ENCODE measurements at regions not wholly inside any gene's neighbourhood (a gene's known extent, or its start where the extent isn't known, plus 50 kb on each side); places are given as distances from the start of the nearest gene placed in this dataset.

DNA sequence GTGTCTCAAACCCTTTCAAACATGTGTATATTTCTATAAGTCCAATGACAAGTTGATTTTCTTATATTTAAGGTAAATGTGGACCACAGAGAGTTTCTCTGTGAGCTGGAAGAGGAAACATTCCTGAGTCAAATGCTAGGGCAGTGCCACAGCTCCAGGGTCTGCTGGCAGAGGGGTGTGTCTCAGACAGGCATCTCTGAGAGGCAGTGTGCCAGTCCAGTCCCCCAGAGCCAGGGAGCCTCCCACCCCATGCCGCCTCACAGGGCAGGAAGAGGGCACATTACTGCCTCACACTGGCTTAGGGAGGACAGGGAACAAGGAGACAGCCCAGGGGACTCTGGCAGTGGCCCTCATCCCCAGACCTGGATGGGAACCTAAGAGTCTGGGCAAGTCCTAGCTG lies 120.2 kb downstream of the TENT4A start:
- no peak overlapping the region for H3K27ac Mint-ChIP-seq
- H3K36me3 Mint-ChIP-seq (ENCODE audit: insufficient read depth): no peaks in the 10 kb centered on the region
- peaks cover 11% of the 10 kb centered on the region for H3K4me1 Mint-ChIP-seq (ENCODE audit: low read depth)
- no peak overlapping the region for H3K4me3 Mint-ChIP-seq (ENCODE audit: low read depth)
- DNase-seq (ENCODE audit: low spot score, unreplicated experiment): no peak
- H3K27me3 Mint-ChIP-seq: peaks cover 4% of the 10 kb centered on the region
- TF ChIP-seq, protein P1, sequence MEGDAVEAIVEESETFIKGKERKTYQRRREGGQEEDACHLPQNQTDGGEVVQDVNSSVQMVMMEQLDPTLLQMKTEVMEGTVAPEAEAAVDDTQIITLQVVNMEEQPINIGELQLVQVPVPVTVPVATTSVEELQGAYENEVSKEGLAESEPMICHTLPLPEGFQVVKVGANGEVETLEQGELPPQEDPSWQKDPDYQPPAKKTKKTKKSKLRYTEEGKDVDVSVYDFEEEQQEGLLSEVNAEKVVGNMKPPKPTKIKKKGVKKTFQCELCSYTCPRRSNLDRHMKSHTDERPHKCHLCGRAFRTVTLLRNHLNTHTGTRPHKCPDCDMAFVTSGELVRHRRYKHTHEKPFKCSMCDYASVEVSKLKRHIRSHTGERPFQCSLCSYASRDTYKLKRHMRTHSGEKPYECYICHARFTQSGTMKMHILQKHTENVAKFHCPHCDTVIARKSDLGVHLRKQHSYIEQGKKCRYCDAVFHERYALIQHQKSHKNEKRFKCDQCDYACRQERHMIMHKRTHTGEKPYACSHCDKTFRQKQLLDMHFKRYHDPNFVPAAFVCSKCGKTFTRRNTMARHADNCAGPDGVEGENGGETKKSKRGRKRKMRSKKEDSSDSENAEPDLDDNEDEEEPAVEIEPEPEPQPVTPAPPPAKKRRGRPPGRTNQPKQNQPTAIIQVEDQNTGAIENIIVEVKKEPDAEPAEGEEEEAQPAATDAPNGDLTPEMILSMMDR (IDR thresholded peaks at IDR 0.05; ENCODE audit: unreplicated experiment): no peak
- H3K9me3 Mint-ChIP-seq (ENCODE audit: low read depth): peaks cover 8% of the 10 kb centered on the region

- peaks cover 6% of the 10 kb centered on the region for H3K9me3 Mint-ChIP-seq (ENCODE audit: low read depth)
- no peak overlapping the region for H3K27ac Mint-ChIP-seq
- H3K27me3 Mint-ChIP-seq: peaks cover 16% of the 10 kb centered on the region
- H3K36me3 Mint-ChIP-seq (ENCODE audit: insufficient read depth): no peaks in the 10 kb centered on the region
- TF ChIP-seq, protein P1 (IDR thresholded peaks at IDR 0.05; ENCODE audit: unreplicated experiment): no peak
- no peak overlapping the region for H3K4me3 Mint-ChIP-seq (ENCODE audit: low read depth)
- no peak for DNase-seq (ENCODE audit: low spot score, unreplicated experiment)
- peaks cover 11% of the 10 kb centered on the region for H3K4me1 Mint-ChIP-seq (ENCODE audit: low read depth)
These were observed 123.9 kb downstream of the TENT4A start for GRCh38 chr5:6837095-6837494.

DNA sequence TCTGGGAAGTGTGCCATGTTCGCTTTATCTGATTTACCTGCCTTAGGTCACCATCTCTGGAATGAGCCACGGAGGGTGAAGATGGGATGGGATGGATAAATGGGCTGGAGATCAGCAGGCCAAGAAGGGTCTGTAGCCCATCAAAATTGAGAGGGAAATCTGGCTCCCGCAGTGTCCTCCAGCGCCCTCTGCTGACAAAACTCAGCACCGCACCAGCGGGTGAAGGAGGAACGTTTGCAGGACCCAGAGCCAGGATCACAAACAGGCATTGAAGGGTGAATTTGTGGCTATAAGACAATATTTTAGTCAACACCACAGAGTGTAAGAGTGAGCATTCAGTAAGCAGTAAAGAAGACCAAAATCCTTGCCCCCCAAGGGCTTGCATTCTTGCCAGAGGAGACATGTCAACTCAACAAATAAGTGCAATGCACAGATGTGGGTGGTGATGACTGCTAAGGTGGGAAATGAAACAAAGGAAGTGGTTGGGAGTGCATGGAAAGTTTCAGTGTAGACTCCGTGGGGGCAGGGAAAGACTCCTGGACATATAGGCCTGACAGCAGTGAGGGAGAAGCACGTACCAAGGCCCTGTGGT lies 124.4 kb downstream of the TENT4A start:
- H3K36me3 Mint-ChIP-seq (ENCODE audit: insufficient read depth): no peaks in the 10 kb centered on the region
- TF ChIP-seq, protein P1 (IDR thresholded peaks at IDR 0.05; ENCODE audit: unreplicated experiment): peak; percentile 47
- H3K4me1 Mint-ChIP-seq (ENCODE audit: low read depth): peaks cover 6% of the 10 kb centered on the region
- H3K27ac Mint-ChIP-seq: no peak overlapping the region
- peaks cover 7% of the 10 kb centered on the region for H3K9me3 Mint-ChIP-seq (ENCODE audit: low read depth)
- no peak for DNase-seq (ENCODE audit: low spot score, unreplicated experiment)
- no peak overlapping the region for H3K4me3 Mint-ChIP-seq (ENCODE audit: low read depth)
- peaks cover 17% of the 10 kb centered on the region for H3K27me3 Mint-ChIP-seq

DNA sequence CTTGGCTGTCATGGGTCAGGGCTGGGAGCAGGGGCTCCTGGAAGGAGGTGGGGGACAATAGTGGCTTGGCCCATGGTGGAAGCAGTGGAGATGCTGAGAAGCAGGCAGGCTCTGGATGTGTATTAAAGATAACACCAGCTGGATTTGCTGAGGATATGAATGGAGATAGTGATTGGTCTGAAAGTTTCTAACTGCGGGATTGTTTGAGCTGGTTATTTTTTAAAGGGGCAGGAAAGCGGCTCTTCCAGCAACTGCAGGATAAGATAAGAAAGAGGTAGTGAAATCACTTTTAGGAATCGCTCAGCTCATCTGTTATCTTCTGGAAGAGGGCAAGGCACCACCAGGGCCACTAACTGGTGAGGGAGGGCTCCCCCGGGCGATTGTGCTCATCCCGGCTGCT lies 125.5 kb downstream of the TENT4A start:
- H3K36me3 Mint-ChIP-seq (ENCODE audit: insufficient read depth): no peaks in the 10 kb centered on the region
- no peak overlapping the region for H3K27ac Mint-ChIP-seq
- peaks cover 3% of the 10 kb centered on the region for H3K4me1 Mint-ChIP-seq (ENCODE audit: low read depth)
- TF ChIP-seq, protein P1 (IDR thresholded peaks at IDR 0.05; ENCODE audit: unreplicated experiment): no peak
- peaks cover 17% of the 10 kb centered on the region for H3K27me3 Mint-ChIP-seq
- DNase-seq (ENCODE audit: low spot score, unreplicated experiment): no peak
- H3K9me3 Mint-ChIP-seq (ENCODE audit: low read depth): peaks cover 7% of the 10 kb centered on the region
- H3K4me3 Mint-ChIP-seq (ENCODE audit: low read depth): no peak overlapping the region

DNA sequence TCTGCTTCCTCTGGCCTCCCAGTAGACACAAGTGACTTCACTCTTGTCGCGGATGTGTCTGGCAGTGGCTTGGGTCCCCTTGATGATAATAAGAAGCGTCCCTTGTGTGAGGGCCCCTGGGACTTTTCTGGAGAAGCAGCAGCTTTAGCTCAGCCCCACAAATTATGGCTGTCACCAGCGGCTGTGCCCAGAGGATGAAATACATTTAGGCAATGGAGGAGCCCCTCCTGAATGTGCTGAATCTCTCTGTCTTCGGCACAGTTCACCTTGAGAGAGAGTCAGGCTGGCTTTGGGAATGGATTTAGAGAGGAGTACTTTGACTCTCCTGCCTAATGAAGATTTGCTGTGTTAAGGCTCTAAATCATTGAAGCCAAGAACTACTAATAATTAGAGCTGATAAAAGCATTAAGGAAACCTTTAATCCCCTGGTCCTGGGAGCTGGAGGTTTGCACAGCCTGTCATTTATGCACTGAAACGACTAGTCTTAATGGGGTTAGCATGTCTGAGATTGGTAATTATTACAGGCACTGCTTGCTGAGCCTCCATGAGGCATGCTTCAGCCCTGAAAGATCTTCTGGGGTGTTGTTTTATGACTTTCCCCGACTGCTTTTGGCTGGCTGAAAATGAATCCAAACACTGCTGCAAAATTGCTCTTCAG lies 127.0 kb downstream of the TENT4A start:
- Mint-ChIP-seq H3K27ac (no peak overlapping the region), H3K4me3 (ENCODE audit: low read depth) (no peak overlapping the region), H3K27me3 (peaks cover 13% of the 10 kb centered on the region), H3K4me1 (ENCODE audit: low read depth) (peaks cover 3% of the 10 kb centered on the region), H3K9me3 (ENCODE audit: low read depth) (peaks cover 7% of the 10 kb centered on the region), H3K36me3 (ENCODE audit: insufficient read depth) (no peaks in the 10 kb centered on the region)
- TF ChIP-seq, protein P1 (IDR thresholded peaks at IDR 0.05; ENCODE audit: unreplicated experiment): no peak
- DNase-seq (ENCODE audit: low spot score, unreplicated experiment): no peak

Measured in progenitor cell of endocrine pancreas (in vitro differentiated cells).